Mesenchymal stem cell (in vitro differentiated cells and primary cell): ENCODE measurements at regions not wholly inside any gene's neighbourhood (a gene's known extent, or its start where the extent isn't known, plus 50 kb on each side); places are given as distances from the start of the nearest gene placed in this dataset.

Experiments used
- DNase-seq: peaks from one replicate; pipeline ENCODE4 v3.0.0-alpha.2; 2013
- H2AFZ ChIP-seq: one replicate; pipeline ENCODE4 v1.6.1; 2013; ENCODE audit warnings: low read depth, mild to moderate bottlenecking, control low read depth, inconsistent platforms, low read length, moderate library complexity
- H2AK5ac ChIP-seq: 2 replicates; pipeline ENCODE4 v1.6.1; 2013; ENCODE audit warnings: low read length, moderate library complexity, mild to moderate bottlenecking, inconsistent platforms; ENCODE audit not compliant: severe bottlenecking
- H2BK120ac ChIP-seq: one replicate; pipeline ENCODE4 v1.6.1; 2013; ENCODE audit warnings: low read depth, mild to moderate bottlenecking, inconsistent platforms, low read length, moderate library complexity
- H2BK12ac ChIP-seq, 2 experiments: one replicate each; pipeline ENCODE4 v1.6.1; 2013; ENCODE audit warnings: inconsistent platforms in 2 of 2, low read length in 2 of 2, mild to moderate bottlenecking in 2 of 2, moderate library complexity in 2 of 2, control low read depth in 1 of 2
- H2BK15ac ChIP-seq: one replicate; pipeline ENCODE4 v1.6.1; 2013; ENCODE audit warnings: mild to moderate bottlenecking, low read depth, inconsistent platforms; ENCODE audit not compliant: poor library complexity, severe bottlenecking
- H2BK5ac ChIP-seq: 2 replicates; pipeline ENCODE4 v1.6.1; 2013; ENCODE audit warnings: low read depth, mild to moderate bottlenecking, low read length, control low read depth, inconsistent platforms; ENCODE audit not compliant: poor library complexity, severe bottlenecking
- H3K14ac ChIP-seq, 2 experiments: one replicate each; pipeline ENCODE4 v1.6.1; 2013; ENCODE audit warnings: inconsistent platforms in 2 of 2, low read length in 2 of 2, control low read depth in 1 of 2, mild to moderate bottlenecking in 1 of 2, moderate library complexity in 1 of 2
- H3K18ac ChIP-seq, 2 experiments: one replicate each; pipeline ENCODE4 v1.6.1; 2013; ENCODE audit warnings: inconsistent platforms in 2 of 2, low read length in 2 of 2, control low read depth in 1 of 2, low read depth in 1 of 2, mild to moderate bottlenecking in 1 of 2
- H3K23ac ChIP-seq, 2 experiments: one replicate each; pipeline ENCODE4 v1.6.1; 2013; ENCODE audit warnings: inconsistent platforms in 2 of 2, low read length in 2 of 2, mild to moderate bottlenecking in 2 of 2, moderate library complexity in 2 of 2, control low read depth in 1 of 2
- H3K27ac ChIP-seq: 2 replicates; pipeline ENCODE4 v1.5.1; 2013; ENCODE audit warnings: mild to moderate bottlenecking, moderate library complexity, low read length, control low read depth, inconsistent platforms; ENCODE audit not compliant: poor library complexity, severe bottlenecking
- H3K27me3 ChIP-seq, 2 experiments: 2 replicates each; pipeline versions ENCODE4 v1.6.1 to v1.7.0; 2013; ENCODE audit warnings: low read length in 2 of 2, mild to moderate bottlenecking in 2 of 2, moderate library complexity in 2 of 2, control low read depth in 1 of 2, inconsistent platforms in 1 of 2; ENCODE audit not compliant: control insufficient read depth in 1 of 2, insufficient read depth in 1 of 2
- H3K36me3 ChIP-seq, 2 experiments: 2 replicates each; pipeline versions ENCODE4 v1.6.1 to v1.7.0; 2013; ENCODE audit warnings: low read length in 2 of 2, control low read depth in 1 of 2, inconsistent platforms in 1 of 2, low read depth in 1 of 2, mild to moderate bottlenecking in 1 of 2; ENCODE audit not compliant: insufficient read depth in 2 of 2, control insufficient read depth in 1 of 2
- H3K4ac ChIP-seq, 2 experiments: one replicate each; pipeline ENCODE4 v1.6.1; 2013; ENCODE audit warnings: inconsistent platforms in 2 of 2, low read length in 2 of 2, mild to moderate bottlenecking in 2 of 2, moderate library complexity in 2 of 2, control low read depth in 1 of 2, low read depth in 1 of 2
- H3K4me1 ChIP-seq: 2 replicates; pipeline ENCODE4 v1.6.1; 2013; ENCODE audit warnings: low read depth, low read length, control low read depth; ENCODE audit not compliant: control insufficient read depth, insufficient read depth
- H3K4me2 ChIP-seq: 2 replicates; pipeline ENCODE4 v1.6.1; 2013; ENCODE audit warnings: low read length, mild to moderate bottlenecking, inconsistent platforms; ENCODE audit not compliant: poor library complexity, severe bottlenecking
- H3K4me3 ChIP-seq, 2 experiments: 2 replicates each; pipeline versions ENCODE4 v1.5.1 to v1.7.0; 2013; ENCODE audit warnings: low read length in 2 of 2, mild to moderate bottlenecking in 2 of 2, control low read depth in 1 of 2, low read depth in 1 of 2; ENCODE audit not compliant: insufficient read depth in 1 of 2
- H3K79me1 ChIP-seq: replicated peaks from 2 replicates; pipeline ENCODE4 v1.6.1; 2013; ENCODE audit warnings: mild to moderate bottlenecking, control low read depth, low read length, inconsistent platforms; ENCODE audit not compliant: poor library complexity, severe bottlenecking
- H3K9ac ChIP-seq: 2 replicates; pipeline ENCODE4 v1.7.0; 2013; ENCODE audit warnings: mild to moderate bottlenecking, low read length, moderate library complexity
- H3K9me3 ChIP-seq: 2 replicates; pipeline ENCODE4 v1.7.0; 2013; ENCODE audit warnings: mild to moderate bottlenecking, low read length; ENCODE audit not compliant: control insufficient read depth
- H4K8ac ChIP-seq: one replicate; pipeline ENCODE4 v1.6.1; 2013; ENCODE audit warnings: inconsistent platforms, mild to moderate bottlenecking, low read length, moderate library complexity
- H4K91ac ChIP-seq: one replicate; pipeline ENCODE4 v1.6.1; 2013; ENCODE audit warnings: mild to moderate bottlenecking, low read length, inconsistent platforms
- WGBS: methylation state at CpG from one replicate; pipeline ENCODE4 v1.1.7; 2013; ENCODE audit warnings: mixed read lengths; 5-methylcytosine and 5-hydroxymethylcytosine counted together

- H3K9me3 ChIP-seq, result no peaks in the 10 kb centered on the region
- H3K27me3 ChIP-seq, result no peaks in the 10 kb centered on the region
- H2BK15ac ChIP-seq, result no peak overlapping the region
- H4K91ac ChIP-seq, result no peak overlapping the region
- no peak overlapping the region for H2BK120ac ChIP-seq
- H3K27ac ChIP-seq, result no peak overlapping the region
- DNase-seq, result no peak
- H4K8ac ChIP-seq, result no peak overlapping the region
- no peak overlapping the region for H3K4me3 ChIP-seq
- no peaks in the 10 kb centered on the region for H3K79me1 ChIP-seq
- H2BK12ac ChIP-seq, result no peak overlapping the region
- H3K14ac ChIP-seq, result peak overlapping the region in 1 of 2 experiments; percentile 22
- H3K36me3 ChIP-seq, result no peaks in the 10 kb centered on the region
- H3K9ac ChIP-seq, result no peak overlapping the region
- no peak overlapping the region for H3K4me2 ChIP-seq
- peaks cover 3% of the 10 kb centered on the region for H3K4me1 ChIP-seq
- H3K4ac ChIP-seq, result no peak overlapping the region
- 43% methylated on average over 2 of the region's 2 CpGs for WGBS
- H2BK5ac ChIP-seq, result no peak overlapping the region
- no peak overlapping the region for H2AFZ ChIP-seq
- H2AK5ac ChIP-seq, result no peak overlapping the region
- no peak overlapping the region for H3K18ac ChIP-seq
- H3K23ac ChIP-seq, result no peak overlapping the region
Measured at GRCh38 chr10:4645836-4646235, 180.2 kb upstream of the AKR1E2 start.

GRCh38 chr10:4643471-4643870, 182.5 kb upstream of the AKR1E2 start:
- Histone ChIP-seq H3K79me1 (no peaks in the 10 kb centered on the region), H4K91ac (no peak overlapping the region), H3K23ac (no peak overlapping the region), H3K4me3 (no peak overlapping the region), H3K4me2 (no peak overlapping the region), H2BK12ac (no peak overlapping the region), H3K4me1 (no peaks in the 10 kb centered on the region), H3K4ac (no peak overlapping the region), H2BK15ac (no peak overlapping the region), H3K9ac (no peak overlapping the region), H3K36me3 (no peaks in the 10 kb centered on the region), H2AK5ac (no peak overlapping the region), H2BK5ac (no peak overlapping the region), H2AFZ (no peak overlapping the region), H3K27me3 (no peaks in the 10 kb centered on the region), H3K14ac (no peak overlapping the region), H4K8ac (no peak overlapping the region), H3K18ac (no peak overlapping the region), H3K9me3 (no peaks in the 10 kb centered on the region), H3K27ac (no peak overlapping the region), H2BK120ac (no peak overlapping the region)
- 98% methylated on average over 1 of the region's 1 CpG for WGBS
- DNase-seq, result no peak

- Histone ChIP-seq H3K4ac (no peak overlapping the region), H2BK5ac (no peak overlapping the region), H3K4me3 (no peak overlapping the region), H2BK120ac (no peak overlapping the region), H4K91ac (no peak overlapping the region), H2BK15ac (no peak overlapping the region), H3K79me1 (no peaks in the 10 kb centered on the region), H3K23ac (no peak overlapping the region), H3K27ac (no peak overlapping the region), H2AFZ (no peak overlapping the region), H3K4me2 (no peak overlapping the region), H3K36me3 (no peaks in the 10 kb centered on the region), H3K14ac (no peak overlapping the region), H3K27me3 (no peaks in the 10 kb centered on the region), H3K9me3 (no peaks in the 10 kb centered on the region), H3K18ac (no peak overlapping the region), H4K8ac (no peak overlapping the region), H2BK12ac (no peak overlapping the region), H3K9ac (no peak overlapping the region), H3K4me1 (peaks cover 3% of the 10 kb centered on the region), H2AK5ac (no peak overlapping the region)
- WGBS, result 85% methylated on average over 2 of the region's 2 CpGs
- no peak for DNase-seq
Measured at GRCh38 chr10:4639960-4640359, 186.0 kb upstream of the AKR1E2 start.

GRCh38 chr10:4638099-4638498, 187.9 kb upstream of the AKR1E2 start:
- H2AK5ac ChIP-seq, result no peak overlapping the region
- no peaks in the 10 kb centered on the region for H3K9me3 ChIP-seq
- H2AFZ ChIP-seq, result no peak overlapping the region
- no peak overlapping the region for H3K9ac ChIP-seq
- no peak overlapping the region for H3K27ac ChIP-seq
- H3K36me3 ChIP-seq, result no peaks in the 10 kb centered on the region
- no peak overlapping the region for H2BK15ac ChIP-seq
- H3K23ac ChIP-seq, result peak overlapping the region in 1 of 2 experiments; percentile 90
- H3K14ac ChIP-seq, result peak overlapping the region in 1 of 2 experiments; percentile 53
- H4K91ac ChIP-seq, result peak overlapping the region; percentile 61
- H4K8ac ChIP-seq, result peak overlapping the region; percentile 64
- no peak for DNase-seq
- H3K4me3 ChIP-seq, result no peak overlapping the region
- WGBS, result 90% methylated on average over 1 of the region's 3 CpGs
- no peak overlapping the region for H3K18ac ChIP-seq
- peaks cover 3% of the 10 kb centered on the region for H3K4me1 ChIP-seq
- H2BK5ac ChIP-seq, result no peak overlapping the region
- H2BK120ac ChIP-seq, result no peak overlapping the region
- peak overlapping the region in 1 of 2 experiments; percentile 6 for H2BK12ac ChIP-seq
- H3K79me1 ChIP-seq, result no peaks in the 10 kb centered on the region
- no peaks in the 10 kb centered on the region for H3K27me3 ChIP-seq
- H3K4ac ChIP-seq, result no peak overlapping the region
- H3K4me2 ChIP-seq, result no peak overlapping the region
